Suprapubic skin (tissue), 3 donors: ENCODE measurements at regions not wholly inside any gene's neighbourhood (a gene's known extent, or its start where the extent isn't known, plus 50 kb on each side); places are given as distances from the start of the nearest gene placed in this dataset.
"Not testable (repeated sequence)": the region's sequence is repeated elsewhere in the genome, so short reads cannot be mapped to it uniquely, and the experiment has no call there.

Experiments used
- POLR2A ChIP-seq, 2 donors: fragments of 450-650 bp; IDR thresholded peaks; one replicate each; pipeline ENCODE4 v1.6.1; 2017; ENCODE audit warnings: antibody characterized with exemption in 2 of 2, mild to moderate bottlenecking in 2 of 2, moderate library complexity in 2 of 2
- TF ChIP-seq, protein P1 (sequence below), 2 donors: fragments of 200-600 bp in 1 of 2; fragments of 450-650 bp in 1 of 2; sonication (generic) in 1 of 2; IDR thresholded peaks; one replicate each; pipeline ENCODE4 v1.5.1; 2016 to 2019; ENCODE audit warnings: antibody characterized with exemption in 2 of 2, mild to moderate bottlenecking in 1 of 2, moderate library complexity in 1 of 2

DNA sequence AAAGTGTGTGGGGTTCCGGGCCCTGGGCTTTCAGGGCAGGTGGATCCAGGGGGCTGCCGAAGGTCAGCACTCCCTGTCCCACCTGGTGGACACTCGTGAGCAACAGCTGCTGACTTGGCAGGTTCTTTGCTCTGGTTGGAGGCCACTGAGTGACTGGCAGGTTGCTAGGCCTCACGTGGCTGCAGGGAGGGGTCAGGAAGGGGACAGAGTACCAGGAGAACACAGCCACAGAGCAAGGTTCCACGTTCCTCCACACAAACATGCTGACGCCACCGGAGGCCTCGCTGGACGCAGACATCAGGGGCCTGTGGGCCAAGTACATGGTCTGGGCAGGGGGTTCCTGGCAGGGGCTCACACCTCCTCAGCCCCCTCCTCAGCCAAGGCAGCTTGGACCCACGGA lies 152.0 kb upstream of the CDK13 start:
- TF ChIP-seq, protein P1, sequence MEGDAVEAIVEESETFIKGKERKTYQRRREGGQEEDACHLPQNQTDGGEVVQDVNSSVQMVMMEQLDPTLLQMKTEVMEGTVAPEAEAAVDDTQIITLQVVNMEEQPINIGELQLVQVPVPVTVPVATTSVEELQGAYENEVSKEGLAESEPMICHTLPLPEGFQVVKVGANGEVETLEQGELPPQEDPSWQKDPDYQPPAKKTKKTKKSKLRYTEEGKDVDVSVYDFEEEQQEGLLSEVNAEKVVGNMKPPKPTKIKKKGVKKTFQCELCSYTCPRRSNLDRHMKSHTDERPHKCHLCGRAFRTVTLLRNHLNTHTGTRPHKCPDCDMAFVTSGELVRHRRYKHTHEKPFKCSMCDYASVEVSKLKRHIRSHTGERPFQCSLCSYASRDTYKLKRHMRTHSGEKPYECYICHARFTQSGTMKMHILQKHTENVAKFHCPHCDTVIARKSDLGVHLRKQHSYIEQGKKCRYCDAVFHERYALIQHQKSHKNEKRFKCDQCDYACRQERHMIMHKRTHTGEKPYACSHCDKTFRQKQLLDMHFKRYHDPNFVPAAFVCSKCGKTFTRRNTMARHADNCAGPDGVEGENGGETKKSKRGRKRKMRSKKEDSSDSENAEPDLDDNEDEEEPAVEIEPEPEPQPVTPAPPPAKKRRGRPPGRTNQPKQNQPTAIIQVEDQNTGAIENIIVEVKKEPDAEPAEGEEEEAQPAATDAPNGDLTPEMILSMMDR (IDR thresholded peaks at IDR 0.05) = not testable (repeated sequence)
- not testable (repeated sequence) for TF ChIP-seq POLR2A (IDR thresholded peaks at IDR 0.05)
